Dedifferentiated amniotic fluid mesenchymal stem cell (primary cell): ENCODE measurements at regions not wholly inside any gene's neighbourhood (a gene's known extent, or its start where the extent isn't known, plus 50 kb on each side); places are given as distances from the start of the nearest gene placed in this dataset.
"Not testable (repeated sequence)": the region's sequence is repeated elsewhere in the genome, so short reads cannot be mapped to it uniquely, and the experiment has no call there.

ENCODE experiments used
- DNase-seq: peaks from one replicate; pipeline ENCODE4 v3.0.0-alpha.2; 2016; ENCODE audit errors: extremely low spot score

- DNase-seq: peak; percentile 63
Observed at GRCh38 chr18:70421471-70422390, 132.9 kb downstream of the SOCS6 start.

GRCh38 chr18:70420146-70420898 lies 131.5 kb downstream of the SOCS6 start:
- no peak for DNase-seq

GRCh38 chr18:70419526-70419925 lies 130.7 kb downstream of the SOCS6 start:
- no peak for DNase-seq

GRCh38 chr18:70418546-70419311 lies 129.9 kb downstream of the SOCS6 start:
- no peak for DNase-seq

- DNase-seq: no peak
Observed at GRCh38 chr18:70417847-70418246, 129.0 kb downstream of the SOCS6 start.

GRCh38 chr18:70416496-70416895 lies 127.7 kb downstream of the SOCS6 start:
- no peak for DNase-seq

- DNase-seq: no peak
Observed at GRCh38 chr18:70415823-70416488, 127.1 kb downstream of the SOCS6 start.

- DNase-seq: no peak
Observed at GRCh38 chr18:70414315-70414900, 125.6 kb downstream of the SOCS6 start.

GRCh38 chr18:70413455-70413854 lies 124.6 kb downstream of the SOCS6 start:
- DNase-seq: no peak

- peak; percentile 31 for DNase-seq
Observed at GRCh38 chr18:70411876-70412435, 123.1 kb downstream of the SOCS6 start.

- no peak for DNase-seq
Observed at GRCh38 chr18:70411307-70411706, 122.5 kb downstream of the SOCS6 start.

- DNase-seq: no peak
Observed at GRCh38 chr18:70405052-70405451, 116.2 kb downstream of the SOCS6 start.

- DNase-seq: no peak
Observed at GRCh38 chr18:70400476-70400875, 111.6 kb downstream of the SOCS6 start.

GRCh38 chr18:70398076-70398475 lies 109.2 kb downstream of the SOCS6 start:
- DNase-seq: peak; percentile 8

- DNase-seq: peak; percentile 12
Observed at GRCh38 chr18:70397259-70397925, 108.5 kb downstream of the SOCS6 start.

GRCh38 chr18:70395771-70396170 lies 106.9 kb downstream of the SOCS6 start:
- DNase-seq: not testable (repeated sequence)

GRCh38 chr18:70394672-70395071 lies 105.8 kb downstream of the SOCS6 start:
- DNase-seq: no peak

- DNase-seq: no peak
Observed at GRCh38 chr18:70390371-70391090, 101.7 kb downstream of the SOCS6 start.

GRCh38 chr18:70389036-70389435 lies 100.2 kb downstream of the SOCS6 start:
- DNase-seq: not testable (repeated sequence)

GRCh38 chr18:70387027-70387426 lies 98.2 kb downstream of the SOCS6 start:
- no peak for DNase-seq
